Motor neuron (in vitro differentiated cells): ENCODE measurements at regions not wholly inside any gene's neighbourhood (a gene's known extent, or its start where the extent isn't known, plus 50 kb on each side); places are given as distances from the start of the nearest gene placed in this dataset.
A peak's percentile ranks its signal among the peaks of the same experiment; 100 is the strongest.
"Not testable (repeated sequence)": the region's sequence is repeated elsewhere in the genome, so short reads cannot be mapped to it uniquely, and the experiment has no call there.

Experiments used
- ATAC-seq, 8 experiments: fragments of 200-7000 bp; cut with Tn5 transposase; replicated peaks in 6 of 8; 2 replicates each; pipeline ENCODE4 v1.8.0; 2021; ENCODE audit warnings: mild to moderate bottlenecking in 8 of 8, moderate library complexity in 8 of 8
- H3K27ac ChIP-seq, 2 donors: fragments of 250-450 bp; sonication (Bioruptor Pico); 2 replicates each; pipeline ENCODE4 v1.9.0; 2021; ENCODE audit warnings: antibody characterized with exemption in 2 of 2, mild to moderate bottlenecking in 2 of 2, moderate library complexity in 1 of 2
- H3K4me1 ChIP-seq, 2 donors: fragments of 250-450 bp; sonication (Bioruptor Pico); replicated peaks in 1 of 2; 2 replicates each; pipeline ENCODE4 v1.6.1; 2021; ENCODE audit warnings: antibody characterized with exemption in 2 of 2, mild to moderate bottlenecking in 2 of 2, moderate library complexity in 1 of 2
- H3K4me3 ChIP-seq, 5 donors: fragments of 250-450 bp; sonication (Bioruptor Pico); 2 replicates each; pipeline ENCODE4 v1.9.0; 2021; ENCODE audit warnings: antibody characterized with exemption in 5 of 5, mild to moderate bottlenecking in 5 of 5, moderate library complexity in 4 of 5
- WGBS, 10 experiments: fragments of 450-650 bp; shearing (Covaris generic); methylation state at CpG; one replicate each; pipeline ENCODE4 v1.0.0; 2022; 5-methylcytosine and 5-hydroxymethylcytosine counted together
- in situ Hi-C, 9 experiments: fragments of 400-800 bp; cut with MboI; loops; one replicate each; pipeline ENCODE4 v1.15.0; 2021; ENCODE audit warnings: low sequenced_read_pairs in 9 of 9, low pct_unique_long_range_greater_than_20kb in 2 of 9; ENCODE audit not compliant: unreplicated experiment in 9 of 9

- H3K27ac ChIP-seq, in situ Hi-C loops, H3K4me1 ChIP-seq, H3K4me3 ChIP-seq, ATAC-seq: not testable (repeated sequence)
- no CpG with 5 or more reads among the region's 1 CpG for WGBS, 10 experiments
Measured at GRCh38 chr15:32249207-32249606, 153.9 kb downstream of the GOLGA8K start.

DNA sequence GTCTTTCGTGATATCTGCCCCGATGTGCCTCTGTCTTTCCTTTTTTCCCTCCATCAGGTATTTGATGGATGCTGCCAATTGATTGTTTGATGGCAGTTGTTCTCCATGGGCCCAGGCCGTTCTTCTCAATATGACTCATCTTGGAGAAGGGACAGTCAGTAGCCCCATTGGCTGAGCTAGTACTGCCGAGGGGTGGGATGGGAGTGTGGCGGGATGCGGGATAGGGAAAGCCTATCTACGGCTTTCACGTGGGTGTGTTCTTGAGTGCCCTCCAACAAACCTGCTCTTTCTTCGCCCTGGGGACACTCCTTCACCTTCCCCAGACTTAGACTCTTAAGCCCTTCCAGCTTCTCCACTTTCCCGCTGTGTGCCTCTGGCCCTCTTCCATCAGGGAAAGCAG is 159.4 kb downstream of the GOLGA8K start:
- WGBS, 10 experiments = no CpG with 5 or more reads among the region's 10 CpGs
- H3K4me3 ChIP-seq, ATAC-seq, H3K27ac ChIP-seq, H3K4me1 ChIP-seq, in situ Hi-C loops: not testable (repeated sequence)

- H3K4me3 ChIP-seq, in situ Hi-C loops, H3K27ac ChIP-seq, ATAC-seq, H3K4me1 ChIP-seq: not testable (repeated sequence)
- WGBS, 10 experiments = no CpG with 5 or more reads among the region's 14 CpGs
Measured at GRCh38 chr15:32242780-32243528, 160.1 kb downstream of the GOLGA8K start.

DNA sequence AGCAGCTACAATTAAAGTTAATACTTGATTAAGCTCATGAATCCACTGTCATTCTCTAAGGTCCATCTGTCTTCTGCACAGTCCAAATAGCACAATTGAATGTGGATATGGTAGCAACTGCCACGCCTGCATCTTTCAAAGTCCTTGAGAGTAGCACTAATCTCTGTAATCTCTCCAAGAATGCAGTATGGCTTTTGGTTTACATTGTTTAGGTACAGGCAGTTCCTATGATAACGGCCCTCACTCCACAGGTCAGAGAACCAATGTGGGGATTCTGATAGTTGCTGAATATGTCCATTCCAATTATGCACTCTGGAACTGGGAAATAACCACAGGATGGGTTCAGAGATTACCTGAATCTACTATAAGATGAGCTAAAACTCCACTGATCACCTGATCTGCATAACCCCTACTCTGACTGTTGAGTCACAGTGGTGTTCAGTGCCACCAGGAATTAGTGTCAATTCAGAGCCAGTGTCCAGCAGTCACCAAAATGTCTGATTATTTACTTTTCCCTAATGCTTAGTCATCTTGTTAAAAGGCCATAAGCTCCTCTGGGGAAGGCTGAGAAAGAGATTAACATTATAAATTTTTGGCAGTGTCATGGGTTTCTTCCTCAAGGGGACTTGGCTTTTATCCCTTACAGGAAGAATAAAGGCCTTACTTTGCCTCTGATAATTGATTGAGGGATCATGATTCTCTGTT is 175.5 kb downstream of the GOLGA8K start:
- H3K4me1 ChIP-seq, H3K27ac ChIP-seq, in situ Hi-C loops, H3K4me3 ChIP-seq: not testable (repeated sequence)
- peak in 7 of 8 experiments; percentile 19 to 57 (median 38) for ATAC-seq
- no CpG with 5 or more reads among the region's 2 CpGs for WGBS, 10 experiments

GRCh38 chr15:32222716-32223115 is 180.4 kb downstream of the GOLGA8K start:
- no peak overlapping the region for H3K4me3 ChIP-seq
- no peaks in the 10 kb centered on the region for H3K4me1 ChIP-seq
- 63% methylated on average over 1 of the region's 1 CpG; no CpG with 5 or more reads in 9 of the 10 experiments for WGBS, 10 experiments
- in situ Hi-C loops = no loop called here
- ATAC-seq = no peak
- H3K27ac ChIP-seq = no peak overlapping the region
